Neutrophil (primary cell): ENCODE measurements at regions not wholly inside any gene's neighbourhood (a gene's known extent, or its start where the extent isn't known, plus 50 kb on each side); places are given as distances from the start of the nearest gene placed in this dataset.
"Not testable (repeated sequence)": the region's sequence is repeated elsewhere in the genome, so short reads cannot be mapped to it uniquely, and the experiment has no call there.

Experiments
- H3K27ac ChIP-seq: fragments of 200-600 bp; sonication (generic); 2 replicates; pipeline ENCODE4 v1.5.1; 2016; ENCODE audit warnings: mild to moderate bottlenecking, moderate library complexity
- H3K27me3 ChIP-seq: fragments of 200-600 bp; sonication (generic); 2 replicates; pipeline ENCODE4 v1.6.0; 2016; ENCODE audit warnings: mild to moderate bottlenecking
- H3K36me3 ChIP-seq: fragments of 200-600 bp; sonication (generic); 2 replicates; pipeline ENCODE4 v1.5.1; 2017
- H3K4me1 ChIP-seq, 2 experiments: fragments of 200-600 bp in 1 of 2; sonication (generic) in 1 of 2; 1 replicate in 1 of 2; 2 replicates in 1 of 2; pipeline versions ENCODE4 v1.5.1 to v1.6.1; 2013 to 2016; ENCODE audit warnings: low read depth in 1 of 2, low read length in 1 of 2, mild to moderate bottlenecking in 1 of 2, moderate library complexity in 1 of 2; ENCODE audit not compliant: control insufficient read depth in 1 of 2, insufficient read depth in 1 of 2
- H3K4me3 ChIP-seq, 2 experiments: fragments of 200-600 bp in 1 of 2; sonication (generic) in 1 of 2; 1 replicate in 1 of 2; 2 replicates in 1 of 2; pipeline ENCODE4 v1.5.1; 2013 to 2016; ENCODE audit warnings: low read depth in 1 of 2, low read length in 1 of 2, mild to moderate bottlenecking in 1 of 2, moderate library complexity in 1 of 2
- H3K9me3 ChIP-seq: fragments of 200-600 bp; sonication (generic); 2 replicates; pipeline ENCODE4 v1.5.1; 2016
- TF ChIP-seq, protein P1 (sequence below): fragments of 200-600 bp; sonication (generic); IDR thresholded peaks from 2 replicates; pipeline ENCODE4 v1.5.1; 2016; ENCODE audit warnings: antibody characterized with exemption

DNA sequence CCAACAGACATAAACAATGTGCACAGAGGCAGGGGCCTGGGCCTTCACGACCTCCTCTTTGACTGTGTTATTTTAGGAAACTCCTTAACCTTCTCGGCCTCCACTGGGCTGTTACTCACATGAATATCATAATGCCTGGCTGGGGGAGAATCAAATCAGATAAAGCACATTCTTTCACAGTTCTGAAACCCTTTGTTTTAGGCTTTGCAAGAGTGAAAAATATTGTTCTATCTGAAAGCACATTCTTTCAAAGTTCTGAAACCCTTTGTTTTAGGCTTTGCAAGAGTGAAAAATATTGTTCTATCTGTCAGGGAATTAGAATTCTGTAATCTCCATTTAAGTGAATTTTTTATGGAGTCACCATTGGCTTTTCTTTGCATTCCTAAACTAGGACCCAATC, 50.7 kb upstream of the SYNDIG1 start:
- no peaks in the 10 kb centered on the region for H3K27me3 ChIP-seq
- no peaks in the 10 kb centered on the region for H3K36me3 ChIP-seq
- TF ChIP-seq, protein P1, sequence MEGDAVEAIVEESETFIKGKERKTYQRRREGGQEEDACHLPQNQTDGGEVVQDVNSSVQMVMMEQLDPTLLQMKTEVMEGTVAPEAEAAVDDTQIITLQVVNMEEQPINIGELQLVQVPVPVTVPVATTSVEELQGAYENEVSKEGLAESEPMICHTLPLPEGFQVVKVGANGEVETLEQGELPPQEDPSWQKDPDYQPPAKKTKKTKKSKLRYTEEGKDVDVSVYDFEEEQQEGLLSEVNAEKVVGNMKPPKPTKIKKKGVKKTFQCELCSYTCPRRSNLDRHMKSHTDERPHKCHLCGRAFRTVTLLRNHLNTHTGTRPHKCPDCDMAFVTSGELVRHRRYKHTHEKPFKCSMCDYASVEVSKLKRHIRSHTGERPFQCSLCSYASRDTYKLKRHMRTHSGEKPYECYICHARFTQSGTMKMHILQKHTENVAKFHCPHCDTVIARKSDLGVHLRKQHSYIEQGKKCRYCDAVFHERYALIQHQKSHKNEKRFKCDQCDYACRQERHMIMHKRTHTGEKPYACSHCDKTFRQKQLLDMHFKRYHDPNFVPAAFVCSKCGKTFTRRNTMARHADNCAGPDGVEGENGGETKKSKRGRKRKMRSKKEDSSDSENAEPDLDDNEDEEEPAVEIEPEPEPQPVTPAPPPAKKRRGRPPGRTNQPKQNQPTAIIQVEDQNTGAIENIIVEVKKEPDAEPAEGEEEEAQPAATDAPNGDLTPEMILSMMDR, result no peak
- H3K4me1 ChIP-seq, result no peaks in the 10 kb centered on the region
- no peaks in the 10 kb centered on the region for H3K9me3 ChIP-seq
- H3K27ac ChIP-seq, result no peak overlapping the region
- no peak overlapping the region for H3K4me3 ChIP-seq

DNA sequence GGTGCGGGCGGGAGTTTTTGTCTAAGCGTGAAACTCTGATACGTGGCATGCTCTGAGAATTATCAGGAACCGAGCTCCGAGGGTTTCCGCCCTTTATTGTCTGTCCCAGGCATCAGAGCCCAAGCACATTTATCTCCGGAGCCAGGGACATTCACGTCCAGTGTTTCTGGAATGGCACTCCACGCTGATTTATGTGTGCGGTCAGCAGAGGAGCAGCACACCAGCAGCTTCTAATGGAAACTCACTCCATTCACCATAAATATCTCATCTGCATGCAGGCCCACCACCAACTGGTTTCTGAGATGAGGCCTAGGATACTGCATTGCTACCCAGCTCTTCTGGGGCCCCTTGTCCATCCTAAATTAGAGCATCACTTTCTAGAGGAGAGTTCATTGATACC, 51.9 kb upstream of the SYNDIG1 start:
- Histone ChIP-seq H3K27ac (no peak overlapping the region), H3K27me3 (no peaks in the 10 kb centered on the region), H3K36me3 (no peaks in the 10 kb centered on the region), H3K4me3 (no peak overlapping the region), H3K9me3 (no peaks in the 10 kb centered on the region), H3K4me1 (no peaks in the 10 kb centered on the region)
- TF ChIP-seq, protein P1, result no peak

DNA sequence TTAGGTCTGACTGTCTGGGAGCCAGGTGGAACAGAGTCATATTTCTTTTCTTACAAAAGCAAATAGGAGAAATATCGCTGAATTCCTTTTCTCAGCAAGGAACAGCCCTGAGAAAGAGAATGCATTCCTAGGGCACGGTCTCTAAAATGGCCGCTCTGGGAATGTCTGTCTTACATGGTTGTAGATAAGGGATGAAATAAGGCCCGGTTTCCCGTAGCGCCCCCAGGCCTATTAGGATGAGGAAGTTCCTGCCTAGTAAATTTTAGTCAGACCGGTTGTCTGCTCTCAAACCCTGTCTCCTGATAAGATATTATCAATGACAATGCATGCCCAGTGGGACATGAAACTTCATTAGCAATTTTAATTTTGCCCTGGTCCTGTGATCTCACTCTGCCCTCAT, 54.0 kb upstream of the SYNDIG1 start:
- H3K27ac ChIP-seq, result not testable (repeated sequence)

DNA sequence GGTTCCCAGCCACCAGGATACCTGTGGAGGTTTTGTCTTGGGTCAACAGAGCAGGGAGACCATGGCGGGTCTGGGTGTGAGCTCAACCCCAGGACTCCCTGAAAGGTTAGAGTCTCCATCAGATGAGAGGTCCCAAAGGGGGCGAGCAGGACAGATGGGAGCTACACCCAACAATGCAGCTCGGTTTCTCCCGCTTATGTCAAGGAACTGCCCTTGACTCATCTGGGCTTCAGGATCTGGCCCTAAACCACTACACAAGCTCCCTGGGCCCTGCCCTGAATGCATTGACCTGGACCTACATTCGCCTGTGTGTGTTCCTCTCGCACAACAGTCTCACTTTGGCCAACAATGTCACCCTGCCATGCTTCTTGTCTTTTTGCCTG, 57.6 kb upstream of the SYNDIG1 start:
- no peak overlapping the region for H3K27ac ChIP-seq
- H3K36me3 ChIP-seq, result no peaks in the 10 kb centered on the region
- TF ChIP-seq, protein P1, result no peak
- no peak overlapping the region for H3K4me3 ChIP-seq
- H3K4me1 ChIP-seq, result no peaks in the 10 kb centered on the region
- H3K9me3 ChIP-seq, result no peaks in the 10 kb centered on the region
- H3K27me3 ChIP-seq, result no peaks in the 10 kb centered on the region

More for the DNA sequence above, 54.0 kb upstream of the SYNDIG1 start:
- H3K27me3 ChIP-seq, H3K36me3 ChIP-seq, H3K9me3 ChIP-seq, H3K4me1 ChIP-seq, H3K4me3 ChIP-seq: not testable (repeated sequence)

DNA sequence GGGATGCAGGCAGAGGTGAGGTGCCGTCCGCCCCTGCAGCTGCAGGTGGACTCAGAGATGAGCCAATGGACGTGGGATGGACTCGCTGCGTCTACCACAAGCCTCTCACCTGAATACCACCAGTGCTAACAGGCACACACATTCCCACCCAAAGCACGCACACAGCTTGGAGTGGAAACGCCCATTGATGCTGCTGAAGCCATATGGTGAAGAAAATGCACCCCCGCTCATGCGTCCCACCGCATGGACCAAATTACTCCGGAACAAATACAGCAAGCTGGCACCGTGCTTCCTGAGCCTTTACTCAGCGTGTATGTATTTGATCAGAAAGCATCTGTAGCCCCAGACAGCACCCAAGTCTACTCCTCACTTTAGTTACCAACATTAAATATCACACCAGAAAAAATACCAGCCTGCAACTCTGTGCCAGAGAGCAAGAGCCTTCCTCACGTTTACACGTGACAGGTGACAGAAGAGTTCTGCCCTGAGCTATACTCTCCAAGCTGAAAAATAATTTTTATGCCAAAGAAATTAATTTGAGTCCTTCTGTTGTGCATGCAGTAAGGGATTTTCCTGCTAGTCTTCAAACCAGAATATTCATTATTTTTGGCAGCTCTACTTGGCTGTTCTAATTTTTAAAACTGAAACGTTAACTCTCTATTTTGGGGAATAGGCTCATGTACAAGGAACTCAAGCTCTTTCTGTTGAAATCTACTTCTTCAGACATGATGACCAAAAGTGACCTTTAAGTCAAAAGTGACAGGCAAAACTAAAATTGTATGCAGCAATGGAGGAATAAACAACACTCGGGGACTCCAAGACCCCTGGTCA, 58.2 kb upstream of the SYNDIG1 start:
- no peaks in the 10 kb centered on the region for H3K9me3 ChIP-seq
- H3K4me3 ChIP-seq, result no peak overlapping the region
- H3K27me3 ChIP-seq, result no peaks in the 10 kb centered on the region

DNA sequence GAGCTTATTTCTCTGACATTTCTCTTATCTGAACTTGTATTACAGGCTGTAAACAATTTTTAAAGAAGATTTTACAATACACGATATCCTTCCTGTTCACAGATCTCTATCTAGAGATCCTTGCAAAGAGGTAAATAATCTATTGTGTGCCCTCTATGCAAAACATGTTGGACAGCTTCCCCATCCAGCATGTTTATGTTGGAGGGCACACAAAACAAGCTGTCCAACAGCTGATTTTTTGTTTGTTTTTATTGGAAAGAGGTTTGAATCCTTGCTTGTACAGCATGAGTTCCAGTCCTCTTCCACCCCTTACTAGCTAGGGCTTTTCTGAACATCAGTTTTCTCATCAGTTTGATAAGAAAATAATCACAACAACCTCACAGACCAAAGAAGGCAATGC, 62.3 kb upstream of the SYNDIG1 start:
- TF ChIP-seq, protein P1, result no peak
- H3K9me3 ChIP-seq, result no peaks in the 10 kb centered on the region
- H3K36me3 ChIP-seq, result no peaks in the 10 kb centered on the region
- H3K27me3 ChIP-seq, result no peaks in the 10 kb centered on the region
- no peaks in the 10 kb centered on the region for H3K4me1 ChIP-seq
- H3K27ac ChIP-seq, result no peak overlapping the region
- no peak overlapping the region for H3K4me3 ChIP-seq

More for the DNA sequence above, 58.2 kb upstream of the SYNDIG1 start:
- TF ChIP-seq, protein P1, result no peak
- H3K4me1 ChIP-seq, result no peaks in the 10 kb centered on the region
- no peaks in the 10 kb centered on the region for H3K36me3 ChIP-seq
- H3K27ac ChIP-seq, result no peak overlapping the region
